ENCODE measurements at regions not wholly inside any gene's neighbourhood (a gene's known extent, or its start where the extent isn't known, plus 50 kb on each side); places are given as distances from the start of the nearest gene placed in this dataset.

DNA sequence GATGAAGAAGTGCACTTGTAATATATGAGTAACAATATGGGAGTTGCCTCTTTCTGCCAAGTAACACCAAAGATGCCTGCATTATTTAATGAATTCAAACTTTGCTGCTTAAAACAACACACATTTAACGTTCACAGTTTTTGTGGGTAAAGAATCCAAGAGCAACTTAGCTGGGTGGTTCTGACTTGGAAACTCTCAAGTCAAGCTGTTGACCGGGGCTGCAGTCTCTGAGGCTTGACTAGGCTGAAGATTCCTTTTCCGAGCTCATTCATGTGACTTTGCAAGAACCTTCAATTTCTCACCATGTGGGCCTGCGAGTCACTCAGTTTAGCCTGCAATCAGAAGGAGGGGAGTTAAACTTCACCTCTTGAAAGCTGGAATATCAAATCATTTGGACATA, 53.0 kb upstream of the TRPC7 start:
- Histone ChIP-seq H3K36me3 (no peaks in the 10 kb centered on the region), H3K9ac (no peak overlapping the region), H4K20me1 (no peaks in the 10 kb centered on the region), H3K4me1 (no peaks in the 10 kb centered on the region), H3K27ac (no peak overlapping the region), H3K4me2 (no peak overlapping the region), H3K9me3 (no peaks in the 10 kb centered on the region), H3K27me3 (no peaks in the 10 kb centered on the region), H3K4me3 (no peak overlapping the region)
- TF ChIP-seq Cebpa-rat (IDR thresholded peaks at IDR 0.05): no peak

Data from BLaER1 (cell line).